Fibroblast of lung (primary cell): ENCODE measurements at regions not wholly inside any gene's neighbourhood (a gene's known extent, or its start where the extent isn't known, plus 50 kb on each side); places are given as distances from the start of the nearest gene placed in this dataset.

Experiments
- CTCF ChIP-seq, 2 donors: IDR thresholded peaks in 1 of 2; conservative IDR thresholded peaks in 1 of 2; 1 replicate in 1 of 2; 2 replicates in 1 of 2; pipeline ENCODE4 v1.5.1; 2011 to 2012; ENCODE audit warnings: low read length in 2 of 2, control low read depth in 1 of 2, inconsistent platforms in 1 of 2, low read depth in 1 of 2, mild to moderate bottlenecking in 1 of 2
- EZH2 ChIP-seq: IDR thresholded peaks from 2 replicates; pipeline ENCODE4 v1.5.1; 2012; ENCODE audit warnings: low read length, control low read depth, mild to moderate bottlenecking; ENCODE audit errors: missing control alignments

GRCh38 chr9:91033797-91034196 is 232.2 kb downstream of the SYK start:
- TF ChIP-seq CTCF (conservative IDR thresholded peaks at IDR 0.05 in 1 of 2, IDR thresholded peaks at IDR 0.05 in 1 of 2; ENCODE audit: low read depth in 1 of 2, low read length in 2 of 2) (peak; percentile 20 to 38), EZH2 (no peak)
